ENCODE measurements at regions not wholly inside any gene's neighbourhood (a gene's known extent, or its start where the extent isn't known, plus 50 kb on each side); places are given as distances from the start of the nearest gene placed in this dataset.

GRCh38 chr10:59557642-59558041, 152.0 kb downstream of the SLC16A9 start:
- 48 to 53% methylated on average over 3 of the region's 3 CpGs for WGBS, 2 donors (ENCODE audit: low coverage in 1 of 2)
- Histone ChIP-seq H3K27me3 (no peaks in the 10 kb centered on the region), H3K4me3 (no peak overlapping the region), H3K36me3 (no peaks in the 10 kb centered on the region), H3K27ac (no peak overlapping the region), H3K9me3 (no peaks in the 10 kb centered on the region), H3K4me1 (peaks cover 4 to 42% (median 16%) of the 10 kb centered on the region in 3 donors)
- TF ChIP-seq POLR2A (IDR thresholded peaks at IDR 0.05): no peak
- TF ChIP-seq EP300 (IDR thresholded peaks at IDR 0.05): no peak
- no peak for ATAC-seq

GRCh38 chr10:59557052-59557451, 152.6 kb downstream of the SLC16A9 start:
- TF ChIP-seq POLR2AphosphoS5 (IDR thresholded peaks at IDR 0.05): no peak
- TF ChIP-seq EP300 (IDR thresholded peaks at IDR 0.05): no peak
- TF ChIP-seq CTCF (IDR thresholded peaks at IDR 0.05): no peak
- TF ChIP-seq POLR2A (IDR thresholded peaks at IDR 0.05): no peak
- ATAC-seq: no peak
- Histone ChIP-seq H3K27ac (no peak overlapping the region), H3K9me3 (no peaks in the 10 kb centered on the region), H3K27me3 (no peaks in the 10 kb centered on the region), H3K4me1 (peaks cover 4 to 36% (median 11%) of the 10 kb centered on the region in 3 donors), H3K36me3 (no peaks in the 10 kb centered on the region), H3K4me3 (no peak overlapping the region)
- 11 to 22% methylated on average over 1 of the region's 1 CpG for WGBS, 2 donors (ENCODE audit: low coverage in 1 of 2)

GRCh38 chr10:59553162-59553900, 156.3 kb downstream of the SLC16A9 start:
- TF ChIP-seq EP300 (IDR thresholded peaks at IDR 0.05): no peak
- TF ChIP-seq CTCF (IDR thresholded peaks at IDR 0.05): no peak
- no peak for TF ChIP-seq POLR2AphosphoS5 (IDR thresholded peaks at IDR 0.05)
- no peak for TF ChIP-seq POLR2A (IDR thresholded peaks at IDR 0.05)
- Histone ChIP-seq H3K27me3 (no peaks in the 10 kb centered on the region), H3K36me3 (no peaks in the 10 kb centered on the region), H3K27ac (no peak overlapping the region), H3K4me1 (peaks cover 0 to 12% (median 4%) of the 10 kb centered on the region in 3 donors), H3K9me3 (no peaks in the 10 kb centered on the region), H3K4me3 (no peak overlapping the region)
- no peak for ATAC-seq
- WGBS, 2 donors (ENCODE audit: low coverage in 1 of 2): 38 to 53% methylated on average over 4 to 7 of the region's 7 CpGs

- Histone ChIP-seq H3K9me3 (no peaks in the 10 kb centered on the region), H3K27ac (peak overlapping the region in 2 of 4 donors; percentile 3 to 9), H3K27me3 (no peaks in the 10 kb centered on the region), H3K4me1 (no peaks in the 10 kb centered on the region), H3K4me3 (no peak overlapping the region), H3K36me3 (no peaks in the 10 kb centered on the region)
- TF ChIP-seq POLR2A (IDR thresholded peaks at IDR 0.05): no peak
- no peak for TF ChIP-seq CTCF (IDR thresholded peaks at IDR 0.05)
- TF ChIP-seq POLR2AphosphoS5 (IDR thresholded peaks at IDR 0.05): no peak
- TF ChIP-seq EP300 (IDR thresholded peaks at IDR 0.05): no peak
- 38 to 56% methylated on average over 3 to 4 of the region's 4 CpGs for WGBS, 2 donors (ENCODE audit: low coverage in 1 of 2)
- no peak for ATAC-seq
These were observed 159.6 kb downstream of the SLC16A9 start for GRCh38 chr10:59550061-59550460.

GRCh38 chr10:59538623-59539022, 171.0 kb downstream of the SLC16A9 start:
- TF ChIP-seq EP300 (IDR thresholded peaks at IDR 0.05) (no peak), POLR2A (IDR thresholded peaks at IDR 0.05) (no peak), POLR2AphosphoS5 (IDR thresholded peaks at IDR 0.05) (no peak), CTCF (IDR thresholded peaks at IDR 0.05) (no peak)
- Histone ChIP-seq H3K9me3 (no peaks in the 10 kb centered on the region), H3K4me3 (no peak overlapping the region), H3K4me1 (peaks cover 10 to 34% (median 16%) of the 10 kb centered on the region in 3 donors), H3K27me3 (no peaks in the 10 kb centered on the region), H3K27ac (peak overlapping the region in 2 of 4 donors; percentile 76 to 82), H3K36me3 (no peaks in the 10 kb centered on the region)
- ATAC-seq: no peak
- WGBS, 2 donors (ENCODE audit: low coverage in 1 of 2): 96 to 100% methylated on average over 6 to 9 of the region's 11 CpGs
